GM03348 (cell line): ENCODE measurements at regions not wholly inside any gene's neighbourhood (a gene's known extent, or its start where the extent isn't known, plus 50 kb on each side); places are given as distances from the start of the nearest gene placed in this dataset.
"Not testable (repeated sequence)": the region's sequence is repeated elsewhere in the genome, so short reads cannot be mapped to it uniquely, and the experiment has no call there.

Experiments
- DNase-seq: peaks from one replicate; pipeline ENCODE4 v3.0.0; 2012; ENCODE audit warnings: low spot score

DNA sequence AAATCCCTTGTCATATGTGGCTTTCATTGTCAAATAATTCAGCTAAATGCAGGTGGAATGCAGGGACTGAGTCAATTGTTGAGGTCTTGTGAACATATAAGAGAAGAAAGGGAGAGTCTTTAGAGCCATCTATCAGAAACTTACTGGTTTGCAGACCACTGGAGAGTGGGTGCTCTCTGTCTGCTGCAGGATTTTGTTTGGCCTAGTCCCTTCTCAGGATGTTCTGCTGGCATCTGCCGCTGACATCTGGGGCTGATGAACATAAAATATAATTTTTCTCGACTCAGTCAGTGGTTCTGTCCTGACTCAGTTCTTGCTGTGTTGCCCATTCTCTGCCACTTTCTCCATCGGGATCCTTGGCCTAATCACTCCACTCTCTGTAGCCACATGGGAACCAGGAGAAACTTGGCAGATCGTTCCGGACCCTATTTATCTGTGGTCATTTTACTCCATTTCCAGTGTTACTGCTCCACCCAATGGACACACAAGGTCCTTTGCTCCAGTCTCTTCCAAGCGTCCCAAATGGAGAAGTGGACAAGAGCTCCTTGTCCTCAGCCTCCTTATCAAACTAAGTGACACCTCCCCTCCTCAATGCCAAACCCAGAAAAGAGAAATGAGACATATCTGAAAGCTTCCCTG, 436.2 kb downstream of the FAT4 start:
- DNase-seq = peak; percentile 55

GRCh38 chr4:125758438-125758837, 443.7 kb downstream of the FAT4 start:
- DNase-seq = no peak

DNA sequence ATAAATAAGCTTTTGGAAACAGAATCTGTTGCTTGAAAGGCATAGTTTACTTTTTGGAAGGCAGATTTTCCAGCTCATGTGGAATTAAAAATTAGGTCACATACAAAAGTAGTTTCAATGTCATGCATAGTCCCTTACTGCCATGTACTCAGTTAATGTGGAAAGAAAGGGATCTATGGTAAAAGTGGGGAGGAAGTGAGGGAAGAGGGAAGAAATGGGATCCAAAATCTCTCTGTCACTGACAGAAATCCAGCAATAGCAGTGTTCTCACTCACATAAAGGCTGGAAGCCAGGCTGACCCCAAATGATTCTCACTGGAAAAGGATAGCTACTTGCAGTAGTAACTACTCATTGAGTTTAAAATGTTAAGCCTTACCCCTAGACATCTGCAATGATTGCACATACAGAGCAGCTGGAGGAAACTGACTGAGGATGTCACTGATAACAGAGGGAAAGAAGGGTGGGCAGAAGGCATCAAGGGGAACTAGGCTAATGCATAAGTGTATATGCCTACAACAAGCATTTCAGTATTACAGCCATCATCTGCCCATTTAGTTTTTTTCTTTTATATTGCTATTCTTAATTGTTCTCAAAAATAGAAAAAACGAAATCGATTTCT, 445.6 kb downstream of the FAT4 start:
- no peak for DNase-seq

DNA sequence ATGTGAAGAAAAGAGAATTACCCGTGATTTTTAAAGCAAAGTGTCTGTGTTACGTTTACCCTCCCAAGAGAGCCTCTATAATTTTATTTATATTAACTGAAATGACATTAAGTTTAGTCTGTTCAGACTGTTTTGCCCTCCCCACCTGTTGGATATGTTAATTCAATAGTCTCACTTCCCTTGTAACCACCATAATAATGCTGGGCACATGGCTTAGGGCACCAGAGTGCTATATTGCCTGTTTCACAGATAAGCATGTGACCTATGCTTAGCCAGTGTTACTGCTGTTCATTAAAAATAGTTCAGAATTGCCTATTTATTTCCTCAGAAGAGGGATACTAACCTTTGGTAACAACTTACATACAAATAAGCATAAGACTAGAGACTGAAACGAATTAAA, 446.2 kb downstream of the FAT4 start:
- no peak for DNase-seq

GRCh38 chr4:125762537-125762936, 447.8 kb downstream of the FAT4 start:
- no peak for DNase-seq

GRCh38 chr4:125765941-125766340, 451.2 kb downstream of the FAT4 start:
- peak; percentile 9 for DNase-seq

DNA sequence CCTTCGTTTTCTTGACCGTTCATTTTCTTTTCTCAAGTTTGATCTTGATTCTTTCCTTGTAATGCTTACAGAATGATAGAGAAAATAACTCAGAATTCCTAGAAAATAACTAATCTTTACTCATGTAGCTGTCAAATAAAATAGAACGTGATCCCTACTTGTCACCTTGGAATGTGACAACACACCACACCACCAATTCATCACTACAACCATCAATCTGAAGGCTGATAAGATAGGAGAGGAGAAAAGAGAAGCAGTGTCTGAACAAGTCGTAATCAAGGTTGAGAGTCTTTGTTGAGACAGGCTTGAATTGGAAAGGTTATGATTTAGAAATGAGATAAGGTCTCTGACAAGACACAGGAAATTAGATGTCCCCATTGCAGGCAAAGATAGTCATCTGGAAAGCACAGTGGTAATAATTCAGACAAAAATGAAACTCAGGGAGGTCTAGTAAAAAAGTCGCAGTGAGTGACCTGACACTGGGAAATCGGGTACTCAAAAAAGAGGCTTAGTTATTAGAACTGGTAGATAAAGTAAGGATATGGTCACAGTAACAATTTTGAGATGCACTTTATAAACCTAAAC, 456.2 kb downstream of the FAT4 start:
- no peak for DNase-seq

DNA sequence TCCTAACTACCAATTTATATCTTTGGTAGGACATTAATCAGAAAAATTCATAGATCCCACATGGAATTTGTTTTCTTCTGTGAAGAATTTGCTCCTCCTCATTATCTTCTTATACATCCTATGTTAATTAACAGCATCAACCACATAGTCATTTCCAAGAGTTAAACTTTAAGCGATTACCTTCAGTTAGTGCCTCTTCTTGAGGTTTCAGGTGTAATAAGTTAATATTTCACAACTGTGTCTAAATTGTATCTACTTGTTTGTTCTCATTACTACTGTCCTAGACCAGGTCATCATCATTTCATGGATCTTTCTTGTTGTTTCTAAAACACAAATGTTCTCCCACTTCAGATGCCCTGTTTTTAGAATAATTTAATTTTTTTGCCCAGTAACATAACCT, 457.9 kb downstream of the FAT4 start:
- DNase-seq = no peak

- DNase-seq = no peak
These were observed 458.7 kb downstream of the FAT4 start for GRCh38 chr4:125773502-125773901.

GRCh38 chr4:125773931-125774330, 459.2 kb downstream of the FAT4 start:
- DNase-seq = no peak

- DNase-seq = no peak
These were observed 461.4 kb downstream of the FAT4 start for GRCh38 chr4:125776146-125776545.

GRCh38 chr4:125780164-125780563, 465.4 kb downstream of the FAT4 start:
- DNase-seq = peak; percentile 40

- no peak for DNase-seq
These were observed 466.0 kb downstream of the FAT4 start for GRCh38 chr4:125780747-125781146.

GRCh38 chr4:125781651-125782050, 466.9 kb downstream of the FAT4 start:
- no peak for DNase-seq

GRCh38 chr4:125784741-125785140, 470.0 kb downstream of the FAT4 start:
- no peak for DNase-seq

GRCh38 chr4:125787707-125788106, 473.0 kb downstream of the FAT4 start:
- peak; percentile 6 for DNase-seq

DNA sequence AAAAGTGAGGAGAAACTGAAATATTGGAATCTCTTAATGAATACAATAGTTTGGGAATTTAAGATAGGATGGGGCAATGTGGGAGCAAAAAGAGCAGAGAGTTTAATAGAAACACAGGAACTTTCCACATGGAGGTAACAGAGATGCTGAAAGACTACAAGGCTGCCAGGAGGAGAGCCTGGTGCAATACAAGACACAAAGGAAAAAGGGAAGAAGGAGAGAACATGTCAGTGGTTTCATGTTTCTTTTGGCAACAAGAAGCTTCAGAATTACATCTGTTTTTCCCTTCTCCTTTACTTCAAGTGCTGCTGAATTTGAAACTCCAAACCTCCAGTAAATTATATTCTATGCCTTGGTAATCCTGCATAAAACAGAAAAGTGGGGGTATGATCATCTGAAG, 474.3 kb downstream of the FAT4 start:
- peak; percentile 4 for DNase-seq

GRCh38 chr4:125791896-125792295, 477.1 kb downstream of the FAT4 start:
- no peak for DNase-seq

DNA sequence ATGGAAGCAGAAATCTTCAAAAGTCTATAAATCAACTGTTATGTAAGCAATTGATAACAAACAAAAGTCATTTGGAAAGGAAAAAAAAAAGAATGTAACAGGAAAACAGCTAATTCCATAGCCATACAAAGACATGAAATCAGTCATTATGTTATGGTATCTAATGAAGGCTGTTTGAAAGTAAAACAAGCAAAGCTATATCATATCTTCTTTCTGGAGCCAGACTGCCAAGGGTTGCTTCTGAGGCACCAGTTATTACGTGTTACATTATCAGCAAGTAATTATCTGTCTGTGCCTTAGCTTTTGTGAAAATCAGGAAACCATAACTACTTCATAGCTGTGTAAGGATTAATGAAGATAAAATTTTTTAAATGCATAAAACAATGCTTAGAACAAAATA, 480.2 kb downstream of the FAT4 start:
- no peak for DNase-seq

DNA sequence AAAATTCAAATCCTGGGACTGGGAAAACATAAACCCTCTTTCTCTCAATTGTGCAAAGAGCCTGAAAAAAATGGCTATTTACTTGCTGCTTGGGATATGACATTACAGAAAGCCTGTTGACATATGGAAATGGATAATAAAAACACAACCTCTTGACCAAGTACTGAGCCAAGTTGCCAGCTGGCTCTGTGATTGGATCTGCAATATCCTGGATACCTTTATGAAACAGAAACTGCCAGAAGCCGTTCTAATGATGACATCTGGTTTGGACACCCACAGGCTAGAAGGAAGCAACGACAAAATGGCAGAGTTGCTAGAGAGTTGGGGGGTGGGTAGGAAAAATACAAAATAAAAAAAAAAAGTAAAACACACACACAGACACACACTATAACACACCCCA, 481.4 kb downstream of the FAT4 start:
- no peak for DNase-seq

GRCh38 chr4:125797621-125798020, 482.9 kb downstream of the FAT4 start:
- DNase-seq = not testable (repeated sequence)

DNA sequence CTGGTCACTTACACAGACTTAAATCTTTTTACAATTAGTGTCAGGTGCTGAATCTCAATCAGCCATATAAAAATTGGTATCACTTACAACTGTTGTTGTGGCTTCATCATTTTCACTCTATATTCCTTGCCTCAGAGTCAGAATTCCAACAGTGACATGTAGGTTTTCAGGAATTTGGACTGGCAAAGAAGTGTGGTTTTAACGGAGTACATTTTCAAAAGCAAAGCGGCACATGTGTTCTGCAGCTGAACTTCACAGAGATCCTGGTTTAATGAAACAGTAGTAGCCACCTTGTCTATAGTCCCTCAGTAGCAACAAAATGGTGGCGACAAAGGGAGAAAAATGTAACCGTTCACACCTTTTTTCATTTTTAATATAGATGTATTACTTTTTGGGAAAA, 486.6 kb downstream of the FAT4 start:
- DNase-seq = peak; percentile 23

DNA sequence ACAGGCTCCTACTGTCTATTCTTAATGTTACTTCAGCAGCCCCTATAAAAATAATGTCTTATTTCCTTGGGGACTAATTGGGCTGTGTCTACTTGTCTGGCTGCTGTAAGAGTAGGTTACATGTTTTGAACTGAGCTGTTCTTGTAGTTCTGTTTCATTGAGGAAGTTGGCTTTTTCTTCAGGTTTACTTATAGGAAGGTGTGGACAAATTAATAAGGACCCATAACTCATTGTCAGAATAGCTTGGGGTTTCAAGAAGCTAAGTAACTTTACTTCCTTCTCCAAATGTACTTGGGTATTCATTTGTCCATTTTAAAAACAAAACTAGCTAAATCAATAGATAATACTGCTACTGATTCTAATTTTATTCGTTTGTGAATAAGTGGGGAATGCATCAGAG, 487.2 kb downstream of the FAT4 start:
- DNase-seq = no peak

- no peak for DNase-seq
These were observed 493.3 kb downstream of the FAT4 start for GRCh38 chr4:125808022-125808421.
